ENCODE measurements at regions not wholly inside any gene's neighbourhood (a gene's known extent, or its start where the extent isn't known, plus 50 kb on each side); places are given as distances from the start of the nearest gene placed in this dataset.
"Not testable (repeated sequence)": the region's sequence is repeated elsewhere in the genome, so short reads cannot be mapped to it uniquely, and the experiment has no call there.

GRCh38 chr4:66355328-66355727 lies 685.0 kb upstream of the EPHA5 start:
- no peak for DNase-seq

GRCh38 chr4:66351761-66352160 lies 681.5 kb upstream of the EPHA5 start:
- DNase-seq, result no peak

- no peak for DNase-seq
Observed at GRCh38 chr4:66340286-66340893, 670.1 kb upstream of the EPHA5 start.

DNA sequence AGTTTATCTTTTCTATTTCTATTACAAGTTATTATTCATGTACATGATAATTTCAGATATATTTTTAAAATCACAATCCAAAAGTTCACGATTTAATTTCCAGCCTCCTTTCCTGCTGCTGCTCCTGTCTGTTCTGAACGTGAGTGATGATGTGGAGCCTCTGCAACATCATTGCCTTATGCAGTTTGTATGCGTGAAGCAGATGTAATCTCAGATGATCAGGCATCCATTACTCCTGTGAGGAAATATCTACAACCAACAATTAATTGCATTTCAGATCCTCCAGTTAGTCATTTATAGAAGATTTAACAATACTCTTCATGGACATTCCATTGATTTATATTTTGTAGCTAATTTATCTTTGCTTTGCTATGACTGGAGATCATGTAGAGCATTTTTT lies 668.7 kb upstream of the EPHA5 start:
- DNase-seq, result no peak

DNA sequence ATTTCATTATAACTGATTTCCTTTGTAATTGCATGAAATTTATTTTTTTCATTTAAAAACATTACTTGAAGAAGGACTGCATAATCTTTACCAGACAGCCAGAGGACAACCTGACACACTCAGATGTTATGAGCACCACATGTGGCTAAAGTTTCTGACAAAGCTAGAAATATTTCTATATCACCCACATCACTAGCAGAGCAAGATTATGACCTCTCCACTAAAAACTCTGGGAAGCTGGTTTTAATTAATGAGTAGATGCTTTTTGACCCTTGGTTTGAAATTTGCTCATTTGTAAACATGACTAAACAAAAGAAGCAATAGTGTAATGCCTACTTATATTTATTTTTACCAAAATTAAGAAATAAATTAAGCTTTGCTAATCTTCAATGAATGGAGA lies 661.5 kb upstream of the EPHA5 start:
- DNase-seq, result no peak

DNA sequence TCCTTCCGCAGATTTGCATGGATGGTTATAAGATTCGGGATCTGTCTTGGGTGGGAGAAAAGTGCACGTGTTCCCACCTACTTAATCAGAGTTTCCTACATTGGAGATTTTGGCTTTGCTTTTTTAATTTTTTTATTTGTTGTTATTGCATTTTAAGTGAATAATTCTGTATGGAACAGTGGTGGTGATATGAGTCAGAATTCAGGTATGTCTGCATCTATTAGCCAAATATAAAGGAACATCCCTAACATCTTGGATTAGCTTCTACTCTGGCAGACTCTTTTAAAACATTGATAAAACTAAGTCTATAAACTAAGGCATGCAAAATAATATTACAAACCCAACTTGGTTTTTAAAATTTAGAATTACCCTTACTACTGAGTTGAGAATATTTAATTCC lies 659.8 kb upstream of the EPHA5 start:
- no peak for DNase-seq

DNA sequence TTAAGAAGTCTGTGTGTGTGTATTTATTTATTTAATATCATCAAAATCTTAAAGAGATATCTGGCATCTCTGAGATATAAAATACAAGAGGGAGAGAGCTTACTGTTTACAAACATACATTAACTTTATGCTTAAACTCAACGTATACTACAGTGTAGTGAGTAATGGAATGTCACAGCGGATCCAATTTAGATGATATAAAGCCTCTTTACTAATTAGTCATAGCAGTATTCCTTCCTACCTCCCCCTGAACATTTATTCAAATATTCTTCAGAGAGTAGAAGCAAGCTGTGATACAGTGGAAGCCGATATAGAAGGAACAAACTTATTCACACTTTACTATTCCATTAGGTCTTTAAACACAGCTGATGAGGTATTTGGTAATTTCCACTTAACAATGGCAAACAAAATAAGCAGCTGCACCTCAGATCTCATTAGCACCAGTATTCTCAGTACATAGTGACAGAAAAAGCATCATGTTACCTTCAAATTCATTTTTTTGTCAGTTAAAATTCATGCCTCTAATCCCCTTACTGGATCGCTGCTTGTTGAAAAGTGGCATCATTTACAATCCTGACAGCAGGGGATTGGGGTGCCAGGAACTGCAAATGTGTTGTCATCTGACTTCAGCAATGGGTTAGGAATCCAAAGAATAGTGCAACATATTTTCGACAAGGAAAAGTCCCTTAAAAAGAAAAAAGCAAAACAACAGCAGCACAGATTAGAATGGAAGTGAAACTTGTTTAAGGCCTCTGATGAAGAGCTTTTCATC lies 658.7 kb upstream of the EPHA5 start:
- DNase-seq, result no peak

- DNase-seq, result no peak
Observed at GRCh38 chr4:66307641-66308438, 637.6 kb upstream of the EPHA5 start.

- DNase-seq, result no peak
Observed at GRCh38 chr4:66300336-66300934, 630.1 kb upstream of the EPHA5 start.

DNA sequence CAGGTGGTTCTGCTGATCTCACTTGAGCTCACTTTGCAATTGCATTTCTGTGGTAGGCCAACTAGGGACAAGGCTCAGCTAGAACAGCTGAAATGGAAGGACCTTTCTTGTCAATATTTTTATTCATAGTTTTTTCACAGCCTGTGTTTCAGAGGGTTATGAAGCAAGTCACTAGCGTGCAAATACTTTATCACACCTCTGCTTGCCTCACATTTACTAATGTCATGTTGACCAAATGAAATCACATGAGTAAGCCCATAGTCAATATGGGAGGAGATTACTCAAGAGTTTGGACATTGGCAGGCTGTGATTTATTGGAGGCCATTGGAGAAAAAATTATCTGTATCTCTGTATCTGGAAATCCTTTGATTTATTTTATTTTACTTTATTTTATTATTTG lies 628.3 kb upstream of the EPHA5 start:
- no peak for DNase-seq

- no peak for DNase-seq
Observed at GRCh38 chr4:66297703-66298102, 627.4 kb upstream of the EPHA5 start.

DNA sequence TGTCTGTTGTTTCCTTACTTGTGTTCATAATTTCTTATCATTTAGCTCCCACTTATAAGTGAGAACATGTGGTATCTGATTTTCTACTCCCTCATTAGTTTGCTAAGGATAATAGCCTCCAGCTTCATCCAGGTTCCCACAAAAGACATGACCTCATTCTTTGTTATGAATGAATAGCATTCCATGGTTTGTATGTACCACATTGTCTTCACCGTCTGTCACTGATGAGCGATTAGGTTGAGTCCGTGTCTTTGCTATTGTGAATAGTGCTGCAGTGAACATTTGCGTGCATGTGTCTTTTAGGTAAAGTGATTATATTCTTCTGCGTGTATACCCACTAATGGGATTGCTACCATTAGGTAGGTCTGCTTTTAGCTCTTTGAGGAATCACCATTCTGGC lies 624.3 kb upstream of the EPHA5 start:
- no peak for DNase-seq

- no peak for DNase-seq
Observed at GRCh38 chr4:66284991-66285451, 614.7 kb upstream of the EPHA5 start.

DNA sequence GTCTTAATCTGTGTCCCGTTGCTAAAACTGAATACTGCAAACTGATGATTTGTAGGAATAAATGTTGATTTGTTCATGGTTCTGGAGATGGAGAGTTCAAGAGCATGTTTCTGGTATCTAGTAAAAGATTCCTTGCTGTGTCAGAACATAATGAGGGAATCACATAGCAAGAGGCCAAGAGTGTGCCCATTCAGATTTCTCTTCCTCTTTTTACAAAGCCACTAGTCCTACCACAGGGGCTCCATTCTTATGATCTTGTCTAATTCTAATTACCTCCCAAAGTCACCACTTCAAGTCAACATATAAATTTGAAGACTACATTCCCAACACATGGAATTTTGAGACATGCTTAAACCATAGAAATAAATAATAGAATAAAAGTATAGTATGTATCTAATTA lies 608.8 kb upstream of the EPHA5 start:
- DNase-seq, result no peak

GRCh38 chr4:66275411-66276038 lies 605.2 kb upstream of the EPHA5 start:
- DNase-seq, result no peak

- no peak for DNase-seq
Observed at GRCh38 chr4:66273110-66273509, 602.8 kb upstream of the EPHA5 start.

DNA sequence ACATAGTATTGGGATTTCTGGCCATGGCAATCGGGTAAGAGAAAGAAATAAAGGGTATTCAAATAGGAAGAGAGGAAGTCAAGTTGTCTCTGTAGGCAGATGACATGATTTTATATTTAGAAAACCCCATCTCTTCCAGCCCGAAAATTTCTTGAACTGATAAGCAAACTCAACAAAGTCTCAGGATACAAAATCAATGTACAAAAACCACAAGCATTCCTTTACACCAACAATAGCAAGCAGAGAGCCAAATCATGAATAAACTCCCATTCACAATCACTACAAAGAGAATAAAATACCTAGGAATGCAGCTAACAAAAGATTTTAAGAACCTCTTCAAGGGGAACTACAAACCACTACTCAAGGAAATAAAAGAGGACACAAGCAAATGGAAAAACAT lies 600.1 kb upstream of the EPHA5 start:
- not testable (repeated sequence) for DNase-seq

DNA sequence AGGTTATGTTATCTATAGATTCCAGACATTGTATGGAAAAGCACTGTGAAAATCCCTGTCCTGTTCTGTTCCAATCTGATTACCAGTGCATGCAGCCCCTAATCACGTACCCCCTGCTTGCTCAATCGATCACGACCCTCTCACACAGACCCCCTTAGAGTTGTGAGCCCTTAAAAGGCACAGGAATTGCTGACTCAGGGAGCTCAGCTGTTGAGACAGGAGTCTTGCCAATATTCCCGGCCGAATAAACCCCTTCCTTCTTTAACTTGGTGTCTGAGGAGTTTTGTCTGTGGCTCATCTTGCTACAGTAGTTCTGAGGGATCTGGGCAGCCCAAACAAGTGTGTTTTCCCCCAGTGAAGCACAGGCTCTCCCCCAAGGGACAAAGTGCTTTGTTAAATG lies 596.3 kb upstream of the EPHA5 start:
- DNase-seq, result not testable (repeated sequence)

DNA sequence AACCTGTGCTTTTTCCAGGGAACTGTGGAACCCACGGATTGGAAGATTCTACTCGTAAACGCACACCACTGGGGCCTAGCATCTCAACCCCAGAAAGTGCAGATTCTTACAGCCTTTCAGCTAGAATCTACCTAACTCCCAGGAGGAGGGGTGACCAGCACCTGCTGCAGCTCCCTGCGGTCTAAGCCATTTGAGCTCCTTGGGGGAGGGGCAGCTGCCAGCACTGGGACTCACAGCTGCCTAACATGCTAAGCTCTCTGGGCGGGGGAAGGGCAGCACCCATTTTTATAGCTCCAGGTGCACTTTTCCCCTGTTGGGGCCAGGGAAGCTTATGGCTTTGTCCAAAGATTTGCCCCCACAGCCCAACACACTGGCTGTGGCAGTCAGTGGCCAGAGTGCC lies 595.7 kb upstream of the EPHA5 start:
- DNase-seq, result no peak

- no peak for DNase-seq
Observed at GRCh38 chr4:66252291-66252690, 582.0 kb upstream of the EPHA5 start.

GRCh38 chr4:66246643-66247042 lies 576.4 kb upstream of the EPHA5 start:
- DNase-seq, result no peak

DNA sequence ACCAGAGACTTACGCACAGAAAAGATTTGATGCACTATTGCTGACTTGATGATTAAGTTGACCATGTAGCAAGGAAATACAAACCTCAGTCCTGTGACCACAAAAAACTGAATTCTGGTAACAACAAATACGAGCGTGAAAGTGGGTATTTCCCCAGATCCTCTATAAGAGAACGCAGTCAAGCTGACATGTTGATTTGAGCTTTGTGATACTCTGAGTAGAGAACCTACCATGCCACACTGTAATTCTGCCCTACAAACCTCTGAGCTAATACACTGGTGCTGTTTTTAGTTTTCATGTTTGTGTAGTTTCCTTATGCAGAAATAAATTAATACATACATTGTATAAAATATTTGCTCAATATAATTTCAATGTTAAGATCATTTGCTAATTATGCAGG lies 565.6 kb upstream of the EPHA5 start:
- no peak for DNase-seq

DNA sequence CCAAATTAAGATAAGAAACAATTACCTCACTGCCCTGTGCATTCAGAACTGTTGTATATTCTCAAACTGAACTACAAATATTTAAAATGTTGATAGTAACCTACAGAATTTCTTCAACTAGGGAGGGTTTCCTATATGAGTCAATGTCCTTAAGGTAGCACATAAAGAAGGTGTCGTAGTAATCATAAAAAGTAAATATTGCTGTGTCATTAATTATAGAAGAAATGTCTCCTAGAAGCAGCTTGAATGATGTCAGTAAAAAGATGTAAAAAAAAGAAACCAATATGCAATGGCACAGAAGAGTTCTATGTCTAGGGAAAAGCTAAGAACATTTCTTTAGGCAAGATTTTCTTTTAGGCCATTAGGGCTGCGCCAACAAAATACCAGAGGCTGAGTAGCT lies 559.6 kb upstream of the EPHA5 start:
- no peak for DNase-seq

Data from suppressor macrophage treated with lipopolysaccharide for 4 hours (primary cell).